Smooth muscle cell (in vitro differentiated cells): ENCODE measurements at regions not wholly inside any gene's neighbourhood (a gene's known extent, or its start where the extent isn't known, plus 50 kb on each side); places are given as distances from the start of the nearest gene placed in this dataset.

Experiments
- DNase-seq: peaks from one replicate; lab custom pipeline; 2025; ENCODE audit not compliant: unreplicated experiment; lab: John Stamatoyannopoulos, UW
- H2AFZ ChIP-seq: fragments of 200-600 bp; sonication (generic); 2 replicates; pipeline ENCODE4 v1.6.0; 2016; ENCODE audit warnings: antibody characterized with exemption, low read depth, mild to moderate bottlenecking
- H3F3A ChIP-seq: fragments of 200-600 bp; sonication (generic); 2 replicates; pipeline ENCODE4 v1.6.0; 2017; ENCODE audit warnings: antibody characterized with exemption, low read depth
- H3K27ac ChIP-seq: fragments of 200-600 bp; sonication (generic); 2 replicates; pipeline ENCODE4 v1.5.1; 2016; ENCODE audit warnings: low read depth, mild to moderate bottlenecking
- H3K27me3 ChIP-seq: fragments of 200-600 bp; sonication (generic); 2 replicates; pipeline ENCODE4 v1.6.1; 2016; ENCODE audit warnings: low read depth, mild to moderate bottlenecking
- H3K36me3 ChIP-seq: fragments of 200-600 bp; sonication (generic); 2 replicates; pipeline ENCODE4 v1.5.1; 2016; ENCODE audit warnings: low read depth
- H3K4me1 ChIP-seq: fragments of 200-600 bp; sonication (generic); 2 replicates; pipeline ENCODE4 v1.5.1; 2016; ENCODE audit warnings: low read depth
- H3K4me2 ChIP-seq: fragments of 200-600 bp; sonication (generic); 2 replicates; pipeline ENCODE4 v1.6.0; 2016; ENCODE audit warnings: mild to moderate bottlenecking
- H3K4me3 ChIP-seq: fragments of 200-600 bp; sonication (generic); 2 replicates; pipeline ENCODE4 v1.5.1; 2016; ENCODE audit warnings: mild to moderate bottlenecking
- H3K79me2 ChIP-seq: fragments of 200-600 bp; sonication (generic); 2 replicates; pipeline ENCODE4 v1.6.0; 2016; ENCODE audit warnings: low read depth, mild to moderate bottlenecking
- H3K9ac ChIP-seq: fragments of 200-600 bp; sonication (generic); 2 replicates; pipeline ENCODE4 v1.6.0; 2016; ENCODE audit warnings: low read depth
- H3K9me3 ChIP-seq: fragments of 200-600 bp; sonication (generic); replicated peaks from 2 replicates; pipeline ENCODE4 v1.5.1; 2016; ENCODE audit warnings: low read depth
- H4K20me1 ChIP-seq: fragments of 200-600 bp; sonication (generic); 2 replicates; pipeline ENCODE4 v1.6.0; 2016; ENCODE audit warnings: low read depth
- CTCF ChIP-seq: fragments of 200-600 bp; sonication (generic); IDR thresholded peaks from 2 replicates; pipeline ENCODE4 v1.5.1; 2017; ENCODE audit warnings: borderline replicate concordance, mild to moderate bottlenecking, antibody characterized with exemption; ENCODE audit not compliant: insufficient read depth, poor library complexity, severe bottlenecking
- WGBS: methylation state at CpG from one replicate; pipeline ENCODE4 v1.1.7; 2016; ENCODE audit warnings: low lambda C conversion rate; 5-methylcytosine and 5-hydroxymethylcytosine counted together

DNA sequence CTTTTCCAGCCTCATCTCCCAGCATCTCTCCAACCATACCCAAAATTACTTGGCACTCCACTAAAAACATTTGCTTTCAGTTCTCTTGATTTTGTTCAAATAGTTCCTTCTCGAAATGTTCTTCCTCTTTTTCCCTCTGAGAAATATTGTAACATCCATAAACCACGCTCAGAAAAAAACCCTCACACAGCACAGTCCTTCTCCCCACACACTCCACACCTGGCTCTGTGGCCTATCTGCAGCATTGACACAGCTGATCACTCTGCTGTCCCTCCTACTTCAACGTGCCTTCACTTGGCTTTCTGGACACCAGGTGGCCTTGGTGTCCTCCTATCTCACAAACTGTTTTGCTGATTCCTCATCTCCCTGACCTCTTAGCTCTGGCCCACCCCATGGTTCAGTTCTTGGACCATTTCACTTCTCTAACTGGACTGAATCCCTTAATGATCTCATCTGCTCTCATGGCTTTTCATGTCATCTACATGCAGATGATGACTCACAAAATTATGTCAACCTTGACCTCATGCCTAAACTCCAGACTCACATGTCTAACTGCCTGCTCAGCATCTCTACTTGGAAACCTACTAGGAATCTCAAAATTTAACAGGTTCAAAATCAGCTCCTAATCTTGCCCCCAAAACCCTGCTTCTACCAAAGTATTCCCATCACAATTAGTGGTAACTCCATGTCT, 93.3 kb downstream of the TRIM42 start:
- no peaks in the 10 kb centered on the region for H3F3A ChIP-seq
- 89% methylated on average over 3 of the region's 3 CpGs for WGBS
- H4K20me1 ChIP-seq: no peaks in the 10 kb centered on the region
- H3K4me3 ChIP-seq: no peak overlapping the region
- no peaks in the 10 kb centered on the region for H3K27me3 ChIP-seq
- no peak overlapping the region for H3K4me2 ChIP-seq
- no peak overlapping the region for H2AFZ ChIP-seq
- no peak overlapping the region for H3K9ac ChIP-seq
- no peaks in the 10 kb centered on the region for H3K9me3 ChIP-seq
- no peaks in the 10 kb centered on the region for H3K4me1 ChIP-seq
- no peak for TF ChIP-seq CTCF
- no peak overlapping the region for H3K27ac ChIP-seq
- H3K36me3 ChIP-seq: no peaks in the 10 kb centered on the region
- H3K79me2 ChIP-seq: no peaks in the 10 kb centered on the region
- DNase-seq: no peak

DNA sequence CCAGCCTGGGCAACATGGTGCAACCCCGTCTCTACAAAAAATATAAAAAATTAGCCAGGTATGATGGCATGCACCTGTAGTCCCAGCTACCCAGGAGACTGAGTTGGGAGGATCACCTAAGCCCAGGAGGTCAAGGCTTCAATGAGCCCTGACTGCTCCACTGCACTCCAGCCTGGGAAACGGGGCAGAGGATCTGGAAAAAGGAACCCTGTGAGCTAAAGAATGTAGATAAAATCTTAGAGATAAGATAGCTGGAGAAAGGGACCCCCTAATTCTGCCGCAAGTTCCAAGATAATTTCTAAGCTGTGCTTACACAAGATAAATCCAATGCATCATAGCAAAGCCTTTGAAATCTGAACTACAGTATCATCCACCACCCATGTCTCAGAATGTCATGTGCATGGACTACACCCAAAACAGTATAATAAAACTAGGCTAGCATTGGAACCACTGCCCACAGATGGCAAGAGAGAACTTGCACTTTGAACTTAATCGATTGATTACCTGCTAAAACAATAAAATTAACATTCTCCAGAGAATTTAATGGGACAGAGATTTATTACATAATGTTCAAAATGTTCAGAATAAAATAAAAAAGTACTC, 99.9 kb downstream of the TRIM42 start:
- H2AFZ ChIP-seq: no peak overlapping the region
- WGBS: 60% methylated on average over 4 of the region's 4 CpGs
- no peak for TF ChIP-seq CTCF

GRCh38 chr3:140791368-140791767, 113.5 kb downstream of the TRIM42 start:
- no peak overlapping the region for H3K4me3 ChIP-seq

More for the DNA sequence above, 99.9 kb downstream of the TRIM42 start:
- Histone ChIP-seq H4K20me1 (no peaks in the 10 kb centered on the region), H3K36me3 (no peaks in the 10 kb centered on the region), H3K9ac (no peak overlapping the region), H3F3A (no peaks in the 10 kb centered on the region), H3K27me3 (no peaks in the 10 kb centered on the region), H3K9me3 (no peaks in the 10 kb centered on the region), H3K4me2 (no peak overlapping the region), H3K79me2 (no peaks in the 10 kb centered on the region), H3K4me3 (no peak overlapping the region), H3K4me1 (no peaks in the 10 kb centered on the region), H3K27ac (no peak overlapping the region)
- no peak for DNase-seq

More at GRCh38 chr3:140791368-140791767, 113.5 kb downstream of the TRIM42 start:
- Histone ChIP-seq H3K36me3 (no peaks in the 10 kb centered on the region), H3K79me2 (no peaks in the 10 kb centered on the region), H3K4me1 (no peaks in the 10 kb centered on the region), H4K20me1 (no peaks in the 10 kb centered on the region), H3K9me3 (peaks cover 9% of the 10 kb centered on the region), H3K27ac (no peak overlapping the region), H3F3A (no peaks in the 10 kb centered on the region), H3K27me3 (no peaks in the 10 kb centered on the region), H3K9ac (no peak overlapping the region), H3K4me2 (no peak overlapping the region), H2AFZ (no peak overlapping the region)
- no peak for DNase-seq
- 88% methylated on average over 3 of the region's 3 CpGs for whole genome bisulfite sequencing
- no peak for TF ChIP-seq CTCF
